HepG2 (cell line): ENCODE measurements at regions not wholly inside any gene's neighbourhood (a gene's known extent, or its start where the extent isn't known, plus 50 kb on each side); places are given as distances from the start of the nearest gene placed in this dataset.

Experiments used
- ATAC-seq: fragments of 200-7000 bp; cut with Tn5 transposase; 3 replicates; pipeline ENCODE4 v1.9.1; 2020; ENCODE audit warnings: mild to moderate bottlenecking, moderate library complexity
- BruUV-seq: library from RNA; stranded (reverse); fragments of 400-500 nt; replicated peaks from 2 replicates; lab custom pipeline; 2021; lab: Mats Ljungman, UMichigan
- CTCF ChIA-PET: fragments of 300-600 bp; formaldehyde crosslinking; extraction: SDS; loops from one replicate; lab custom pipeline; 2021; ENCODE audit warnings: low total read pairs, inconsistent platforms, low intra/inter-chr PET ratio; lab: Yijun Ruan, JAX
- POLR2A ChIA-PET: fragments of 350-600 bp; sonication (Branson Sonifier 250); formaldehyde crosslinking; loops from one replicate; lab custom pipeline; 2020; ENCODE audit warnings: antibody characterized with exemption, inconsistent platforms; lab: Yijun Ruan, JAX
- DNase-seq: peaks from one replicate; pipeline ENCODE4 v3.0.0-alpha.2; 2015; ENCODE audit warnings: low spot score
- FAIRE-seq: peaks from 3 replicates; lab custom pipeline; 2011; peaks lifted over from hg19 to GRCh38; lab: Jason Lieb, UNC
- H2AFZ ChIP-seq: one replicate; pipeline ENCODE4 v1.6.1; 2011; ENCODE audit warnings: low read length, inconsistent platforms
- H3K27ac ChIP-seq: fragments of 300-600 bp; 3 replicates; pipeline ENCODE4 v1.8.0; 2011; ENCODE audit warnings: mixed run types, mild to moderate bottlenecking, mixed read lengths, low read length, inconsistent platforms; ENCODE audit not compliant: insufficient read depth; ENCODE audit errors: extremely low read length
- H3K27me3 ChIP-seq, 2 experiments: fragments of 200-600 bp in 1 of 2; 2 replicates in 1 of 2; 3 replicates in 1 of 2; pipeline versions ENCODE4 v1.6.0 to v1.8.0; 2011; ENCODE audit warnings: low read length in 2 of 2, mild to moderate bottlenecking in 2 of 2, moderate library complexity in 2 of 2, inconsistent platforms in 1 of 2; ENCODE audit not compliant: insufficient read depth in 2 of 2, control insufficient read depth in 1 of 2
- H3K36me3 ChIP-seq, 2 experiments: fragments of 200-600 bp in 1 of 2; replicated peaks in 1 of 2; 2 replicates in 1 of 2; 3 replicates in 1 of 2; pipeline versions ENCODE4 v1.5.1 to v1.8.0; 2011; ENCODE audit warnings: low read length in 2 of 2, inconsistent platforms in 1 of 2; ENCODE audit not compliant: insufficient read depth in 2 of 2, control insufficient read depth in 1 of 2
- H3K4me1 ChIP-seq: 2 replicates; pipeline ENCODE4 v1.5.1; 2012; ENCODE audit warnings: low read length, inconsistent platforms; ENCODE audit not compliant: insufficient read depth
- H3K4me2 ChIP-seq: 2 replicates; pipeline ENCODE4 v1.6.0; 2011; ENCODE audit warnings: low read depth, low read length, inconsistent platforms
- H3K4me3 ChIP-seq, 3 experiments: fragments of 200-600 bp in 1 of 3; sonication (generic), shearing (Covaris generic) in 1 of 3; replicated peaks in 1 of 3; 2 replicates each; pipeline ENCODE4 v1.5.1; 2011 to 2016; ENCODE audit warnings: low read length in 3 of 3, inconsistent platforms in 2 of 3, low read depth in 2 of 3, mild to moderate bottlenecking in 2 of 3, control low read depth in 1 of 3, mixed read lengths in 1 of 3; ENCODE audit not compliant: insufficient read depth in 1 of 3
- H3K79me2 ChIP-seq: one replicate; pipeline ENCODE4 v1.6.1; 2011; ENCODE audit warnings: low read length, inconsistent platforms; ENCODE audit not compliant: insufficient read depth
- H3K9ac ChIP-seq: 2 replicates; pipeline ENCODE4 v1.6.0; 2011; ENCODE audit warnings: mild to moderate bottlenecking, low read depth, low read length, inconsistent platforms; ENCODE audit not compliant: insufficient read depth
- H3K9me3 ChIP-seq: 2 replicates; pipeline ENCODE4 v1.5.1; 2012; ENCODE audit warnings: mild to moderate bottlenecking, low read length
- H4K20me1 ChIP-seq: 2 replicates; pipeline ENCODE4 v1.6.0; 2011; ENCODE audit warnings: inconsistent platforms, mild to moderate bottlenecking, low read length, moderate library complexity; ENCODE audit not compliant: insufficient read depth
- ARID2 ChIP-seq: sonication (generic); formaldehyde crosslinking; IDR thresholded peaks from 2 replicates; pipeline ENCODE4 v1.8.1; 2022; ENCODE audit warnings: mild to moderate bottlenecking, missing genetic modification reagents, borderline replicate concordance
- ATF7 ChIP-seq, 2 experiments: fragments of 450-650 bp in 1 of 2; sonication (generic) in 1 of 2; formaldehyde crosslinking in 1 of 2; IDR thresholded peaks; 2 replicates each; pipeline versions ENCODE4 v1.4.0 to v1.6.1; 2016 to 2020; ENCODE audit warnings: antibody characterized with exemption in 1 of 2, mild to moderate bottlenecking in 1 of 2, missing genetic modification reagents in 1 of 2
- CEBPG ChIP-seq: IDR thresholded peaks from 2 replicates; pipeline ENCODE4 v1.6.1; 2016
- HNRNPH1 ChIP-seq: fragments of 200-400 bp; formaldehyde crosslinking; optimal IDR thresholded peaks from 2 replicates; pipeline ENCODE3; 2017; ENCODE audit warnings: mild to moderate bottlenecking, low read depth, low read length
- KDM5B ChIP-seq: sonication (generic); formaldehyde crosslinking; IDR thresholded peaks from 2 replicates; pipeline ENCODE4 v1.4.0; 2020; ENCODE audit warnings: missing genetic modification reagents, mild to moderate bottlenecking, borderline replicate concordance
- MTA3 ChIP-seq: sonication (generic); formaldehyde crosslinking; IDR thresholded peaks from 2 replicates; pipeline ENCODE4 v1.4.0; 2020; ENCODE audit warnings: missing genetic modification reagents
- POGZ ChIP-seq: sonication (generic); formaldehyde crosslinking; IDR thresholded peaks from 2 replicates; pipeline ENCODE4 v1.4.0; 2020; ENCODE audit warnings: mild to moderate bottlenecking, missing genetic modification reagents
- RBM22 ChIP-seq: fragments of 200-400 bp; formaldehyde crosslinking; optimal IDR thresholded peaks from 2 replicates; pipeline ENCODE3; 2017; ENCODE audit warnings: mild to moderate bottlenecking, low read length, moderate library complexity
- RERE ChIP-seq: IDR thresholded peaks from 2 replicates; pipeline ENCODE4 v1.6.1; 2016; ENCODE audit warnings: low read depth, missing genetic modification reagents, missing compliant biosample characterization
- TFDP2 ChIP-seq: sonication (generic); formaldehyde crosslinking; IDR thresholded peaks from 2 replicates; pipeline ENCODE4 v1.4.0; 2020; ENCODE audit warnings: missing genetic modification reagents
- ZBTB1 ChIP-seq: sonication (generic); formaldehyde crosslinking; IDR thresholded peaks from 2 replicates; pipeline ENCODE4 v1.4.0; 2020; ENCODE audit warnings: missing genetic modification reagents, borderline replicate concordance
- ZNF326 ChIP-seq: sonication (generic); formaldehyde crosslinking; IDR thresholded peaks from 2 replicates; pipeline ENCODE4 v1.4.0; 2020; ENCODE audit warnings: missing genetic modification reagents, borderline replicate concordance
- ZNF713 ChIP-seq: sonication (generic); formaldehyde crosslinking; IDR thresholded peaks from 2 replicates; pipeline ENCODE4 v1.4.0; 2020; ENCODE audit warnings: mild to moderate bottlenecking, missing genetic modification reagents
- ZNF784 ChIP-seq: sonication (generic); formaldehyde crosslinking; IDR thresholded peaks from 2 replicates; pipeline ENCODE4 v1.5.1; 2020; ENCODE audit warnings: missing genetic modification reagents, mild to moderate bottlenecking, borderline replicate concordance
- ZSCAN30 ChIP-seq: sonication (generic); formaldehyde crosslinking; IDR thresholded peaks from 2 replicates; pipeline ENCODE4 v1.5.0; 2020; ENCODE audit warnings: mild to moderate bottlenecking, missing genetic modification reagents
- WGBS: methylation state at CpG from one replicate; pipeline ENCODE4 v1.1.6; 2017; ENCODE audit warnings: low lambda C conversion rate; 5-methylcytosine and 5-hydroxymethylcytosine counted together
- in situ Hi-C: cut with HindIII; loops from 2 replicates; pipeline ENCODE4 v1.10.0; 2017; ENCODE audit warnings: low pct_unique_long_range_greater_than_20kb; ENCODE audit not compliant: extremely low pct_ligation_motif_present
- intact Hi-C: fragments of 100-400 bp; cut with micrococcal nuclease; formaldehyde crosslinking; loops from one replicate; pipeline ENCODE4 v1.10.0; 2022; ENCODE audit not compliant: unreplicated experiment

- Histone ChIP-seq H3K4me1 (no peaks in the 10 kb centered on the region), H3K4me3 (no peak overlapping the region), H3K4me2 (no peak overlapping the region), H3K9ac (no peak overlapping the region), H4K20me1 (no peaks in the 10 kb centered on the region), H3K27me3 (no peaks in the 10 kb centered on the region), H2AFZ (no peak overlapping the region), H3K9me3 (0 out of 2 replicates have a peak, but pooled peaks cover 4% of the 10 kb centered on the region), H3K36me3 (no peaks in the 10 kb centered on the region), H3K27ac (no peak overlapping the region), H3K79me2 (no peaks in the 10 kb centered on the region)
- ChIA-PET POLR2A (no interaction called here), CTCF (no interaction called here)
- in situ Hi-C loops (no loop called here), intact Hi-C loops (no loop called here)
- ATAC-seq = no peak
- no TSS peak for BruUV-seq
- DNase-seq = no peak
- WGBS = 3% methylated on average over 2 of the region's 2 CpGs
- no peak for TF ChIP-seq MTA3 (CRISPR knock-in tag)
- TF ChIP-seq POGZ = no peak
- TF ChIP-seq ZNF784 (CRISPR knock-in tag) = no peak
- TF ChIP-seq ZSCAN30 (CRISPR knock-in tag) = no peak
- TF ChIP-seq ZBTB1 = no peak
- no peak for TF ChIP-seq CEBPG (CRISPR knock-in tag)
- no peak for TF ChIP-seq ATF7 (IDR thresholded peaks at IDR 0.05)
- TF ChIP-seq ATF7 (CRISPR knock-in tag; IDR thresholded peaks at IDR 0.05) = no peak
- TF ChIP-seq ZNF326 (CRISPR knock-in tag) = no peak
- no peak for TF ChIP-seq TFDP2 (CRISPR knock-in tag)
- TF ChIP-seq RBM22 = no peak
- TF ChIP-seq ZNF713 = no peak
- no peak for TF ChIP-seq HNRNPH1
- no peak for TF ChIP-seq RERE (CRISPR knock-in tag)
- no peak for TF ChIP-seq KDM5B (CRISPR knock-in tag)
- TF ChIP-seq ARID2 (CRISPR knock-in tag) = no peak
- no peak for FAIRE-seq
Measured at GRCh38 chr5:97918620-97919019, 735.6 kb upstream of the RIOK2 start.
